ENCODE measurements at regions not wholly inside any gene's neighbourhood (a gene's known extent, or its start where the extent isn't known, plus 50 kb on each side); places are given as distances from the start of the nearest gene placed in this dataset.

- DNase-seq (ENCODE audit: low read depth) = no peak
Measured at GRCh38 chr10:43002596-43002995, 74.3 kb upstream of the RET start.

- no peak for DNase-seq (ENCODE audit: low read depth)
Measured at GRCh38 chr10:43006490-43006889, 70.4 kb upstream of the RET start.

- DNase-seq (ENCODE audit: low read depth) = no peak
Measured at GRCh38 chr10:43012578-43012977, 64.3 kb upstream of the RET start.

DNA sequence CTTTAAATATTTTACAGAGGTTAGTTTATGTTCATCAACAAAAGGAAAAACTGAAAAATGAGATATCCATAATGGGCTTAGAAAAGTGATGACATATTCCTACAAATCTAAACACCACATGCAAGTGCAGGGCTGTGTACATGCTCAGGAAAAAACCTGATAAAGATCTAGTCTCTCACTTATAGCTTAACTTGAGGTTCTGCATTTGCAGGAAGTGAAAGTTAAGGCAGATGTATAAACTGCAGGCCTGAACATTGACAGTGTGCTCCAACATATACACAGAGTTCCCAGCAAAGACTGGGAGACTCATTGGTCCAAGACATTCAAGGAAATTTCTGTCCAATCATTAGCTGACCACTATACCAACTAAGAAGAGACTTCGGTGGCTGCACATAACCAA is 63.8 kb upstream of the RET start:
- DNase-seq (ENCODE audit: low read depth) = no peak

DNA sequence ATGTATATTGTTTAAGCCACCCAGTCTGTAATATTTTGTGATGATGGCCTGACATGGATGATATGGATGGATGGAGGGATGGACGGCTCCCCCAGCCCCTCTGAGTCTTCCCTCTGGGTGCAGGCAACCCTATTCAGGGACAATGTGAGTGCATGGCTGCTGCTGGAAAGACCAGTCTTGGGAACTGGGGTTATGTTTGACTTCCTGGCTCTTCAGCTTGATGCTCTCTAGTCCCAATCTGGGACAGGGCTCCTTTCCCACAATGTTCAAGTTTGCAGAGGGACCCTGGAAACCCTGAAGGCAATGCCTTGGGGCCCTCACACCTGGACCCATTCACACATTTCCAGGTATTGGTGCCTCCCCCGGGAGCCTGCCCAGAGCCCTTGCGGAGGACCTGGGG is 52.3 kb upstream of the RET start:
- no peak for DNase-seq (ENCODE audit: low read depth)

DNA sequence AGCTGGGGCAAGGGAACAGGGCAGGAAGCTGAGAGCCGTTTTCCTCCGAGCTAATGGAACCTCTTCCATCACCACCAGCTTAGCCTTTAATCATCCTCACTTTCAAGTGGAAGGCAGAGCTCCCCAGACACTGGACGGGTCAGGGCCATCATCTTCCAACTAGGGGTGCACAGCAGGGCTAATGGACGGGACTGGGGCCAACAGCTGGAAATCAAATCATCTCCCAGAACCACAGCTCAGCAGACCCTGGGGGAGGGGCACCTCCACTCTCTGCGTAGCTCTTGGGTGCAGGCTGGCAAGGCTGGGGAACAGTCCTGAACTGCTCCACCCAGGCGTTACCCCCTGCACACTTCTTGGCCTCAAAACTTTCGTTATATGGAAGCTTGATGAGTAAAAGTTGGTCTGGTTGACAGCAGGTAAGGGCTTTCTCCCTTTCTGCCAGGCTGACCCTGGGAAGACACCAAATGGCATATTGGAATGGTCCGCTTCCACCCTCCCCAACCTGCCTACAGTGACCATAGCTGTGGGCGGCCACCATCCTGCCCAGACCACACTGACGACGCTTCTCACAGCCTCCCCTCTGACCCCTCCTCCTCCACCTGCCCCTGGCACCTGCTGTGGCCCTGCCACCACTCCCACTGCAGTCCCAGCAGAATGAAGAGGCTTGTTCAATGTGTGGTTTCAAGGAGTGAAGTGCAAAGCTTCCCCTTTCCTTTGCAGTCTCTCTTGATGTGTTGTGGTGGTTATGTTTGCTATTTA is 51.7 kb upstream of the RET start:
- DNase-seq (ENCODE audit: low read depth) = no peak

- no peak for DNase-seq (ENCODE audit: low read depth)
Measured at GRCh38 chr10:43026039-43026973, 50.6 kb upstream of the RET start.

Data from activated T-cell treated with anti-CD3 and anti-CD28 coated beads for 1 hour (primary cell).